Progenitor cell of endocrine pancreas (in vitro differentiated cells): ENCODE measurements at regions not wholly inside any gene's neighbourhood (a gene's known extent, or its start where the extent isn't known, plus 50 kb on each side); places are given as distances from the start of the nearest gene placed in this dataset.

Experiments used
- DNase-seq: peaks from one replicate; pipeline ENCODE4 v3.0.0; 2021; ENCODE audit warnings: low spot score; ENCODE audit not compliant: unreplicated experiment
- H3K27ac Mint-ChIP-seq: 2 replicates; pipeline ENCODE4 v1.8.0; 2021; ENCODE audit warnings: mild to moderate bottlenecking, moderate library complexity, mixed read lengths
- H3K27me3 Mint-ChIP-seq: 2 replicates; pipeline ENCODE4 v1.8.0; 2021; ENCODE audit warnings: mixed read lengths
- H3K36me3 Mint-ChIP-seq: 2 replicates; pipeline ENCODE4 v1.8.0; 2022; ENCODE audit warnings: mixed read lengths; ENCODE audit not compliant: insufficient read depth
- H3K4me1 Mint-ChIP-seq: 2 replicates; pipeline ENCODE4 v1.8.0; 2021; ENCODE audit warnings: low read depth, mixed read lengths
- H3K4me3 Mint-ChIP-seq: 2 replicates; pipeline ENCODE4 v1.8.0; 2021; ENCODE audit warnings: low read depth, mild to moderate bottlenecking, moderate library complexity, mixed read lengths
- H3K9me3 Mint-ChIP-seq: 2 replicates; pipeline ENCODE4 v1.8.0; 2021; ENCODE audit warnings: low read depth, mixed read lengths
- CTCF ChIP-seq: fragments of 200-600 bp; sonication (generic); IDR thresholded peaks from one replicate; pipeline ENCODE4 v1.5.0; 2021; ENCODE audit warnings: antibody characterized with exemption, mild to moderate bottlenecking; ENCODE audit not compliant: unreplicated experiment

GRCh38 chr1:229035748-229036082 lies 235.2 kb upstream of the RAB4A start:
- H3K9me3 Mint-ChIP-seq: peaks cover 5% of the 10 kb centered on the region
- H3K4me1 Mint-ChIP-seq: peaks cover 8% of the 10 kb centered on the region
- H3K36me3 Mint-ChIP-seq: no peaks in the 10 kb centered on the region
- H3K27ac Mint-ChIP-seq: no peak overlapping the region
- TF ChIP-seq CTCF: no peak
- peaks cover 11% of the 10 kb centered on the region for H3K27me3 Mint-ChIP-seq
- no peak overlapping the region for H3K4me3 Mint-ChIP-seq
- no peak for DNase-seq

DNA sequence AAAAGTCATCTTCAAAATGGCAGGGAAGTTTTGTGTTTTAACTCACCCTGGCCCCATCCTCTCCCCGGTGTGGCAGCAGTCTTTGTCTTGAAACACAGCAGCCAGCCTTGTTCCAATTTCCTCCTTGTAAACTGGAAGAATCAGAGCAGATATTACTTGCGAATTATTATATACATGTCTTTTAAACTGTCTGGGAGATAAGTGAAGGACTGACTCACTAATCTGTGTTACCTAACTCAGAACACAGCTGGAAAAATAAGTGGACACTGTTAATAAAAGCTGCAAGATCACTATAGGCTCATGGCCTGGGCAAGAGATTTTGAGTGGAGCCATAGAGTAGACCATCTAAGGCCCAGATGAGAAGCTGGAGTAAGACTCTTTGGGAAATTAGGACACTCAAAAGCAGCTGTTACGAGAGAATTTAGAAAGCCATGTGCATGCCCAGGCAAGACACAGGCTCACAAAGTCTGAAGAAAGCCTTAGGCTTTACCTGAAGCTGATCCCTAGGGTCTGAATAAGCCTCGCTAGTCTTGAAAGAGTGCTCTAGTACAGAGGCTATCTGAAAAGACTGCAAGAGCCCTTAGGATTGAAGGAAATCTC lies 233.0 kb upstream of the RAB4A start:
- Mint-ChIP-seq H3K36me3 (no peaks in the 10 kb centered on the region), H3K27me3 (peaks cover 6% of the 10 kb centered on the region), H3K4me1 (peaks cover 2% of the 10 kb centered on the region), H3K9me3 (peaks cover 5% of the 10 kb centered on the region), H3K4me3 (no peak overlapping the region), H3K27ac (no peak overlapping the region)
- TF ChIP-seq CTCF: no peak
- DNase-seq: no peak

DNA sequence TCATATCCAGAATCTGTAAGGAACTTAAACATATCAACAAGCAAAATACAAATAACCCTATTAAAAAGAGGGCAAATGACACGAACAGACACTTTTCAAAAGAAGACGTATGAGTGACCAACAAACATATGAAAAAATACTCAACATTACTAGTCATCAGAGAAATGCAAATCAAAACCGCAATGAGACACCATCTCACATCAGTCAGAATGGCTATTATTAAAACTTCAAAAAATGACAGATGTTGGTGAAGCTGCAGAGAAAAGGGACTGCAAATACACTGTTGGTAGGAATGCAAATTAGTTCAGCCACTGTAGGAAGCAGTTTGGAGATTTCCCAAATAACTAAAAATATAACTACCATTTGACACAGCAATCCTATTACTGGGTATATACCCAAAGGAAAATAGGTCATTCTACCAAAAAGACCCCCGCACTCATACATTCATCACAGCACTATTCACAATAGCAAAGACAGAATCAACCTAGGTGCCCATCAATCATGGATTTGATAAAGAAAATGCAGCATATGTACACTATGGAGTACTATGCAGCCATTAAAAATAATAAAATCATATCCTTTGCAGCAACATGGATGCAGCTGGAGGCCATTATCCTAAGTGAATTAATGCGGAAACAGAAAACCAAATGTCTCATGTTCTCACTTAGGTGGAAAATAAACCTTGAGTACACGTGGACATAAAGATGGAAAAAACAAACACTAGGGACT lies 230.1 kb upstream of the RAB4A start:
- no peak for DNase-seq
- Mint-ChIP-seq H3K4me3 (no peak overlapping the region), H3K27ac (no peak overlapping the region), H3K27me3 (peaks cover 4% of the 10 kb centered on the region), H3K4me1 (peaks cover 2% of the 10 kb centered on the region), H3K9me3 (peaks cover 5% of the 10 kb centered on the region), H3K36me3 (no peaks in the 10 kb centered on the region)
- TF ChIP-seq CTCF: no peak

- Mint-ChIP-seq H3K36me3 (no peaks in the 10 kb centered on the region), H3K9me3 (peaks cover 5% of the 10 kb centered on the region), H3K27me3 (peaks cover 7% of the 10 kb centered on the region), H3K4me3 (no peak overlapping the region), H3K4me1 (peaks cover 2% of the 10 kb centered on the region), H3K27ac (no peak overlapping the region)
- no peak for DNase-seq
- TF ChIP-seq CTCF: no peak
Measured at GRCh38 chr1:229041946-229042345, 229.0 kb upstream of the RAB4A start.

DNA sequence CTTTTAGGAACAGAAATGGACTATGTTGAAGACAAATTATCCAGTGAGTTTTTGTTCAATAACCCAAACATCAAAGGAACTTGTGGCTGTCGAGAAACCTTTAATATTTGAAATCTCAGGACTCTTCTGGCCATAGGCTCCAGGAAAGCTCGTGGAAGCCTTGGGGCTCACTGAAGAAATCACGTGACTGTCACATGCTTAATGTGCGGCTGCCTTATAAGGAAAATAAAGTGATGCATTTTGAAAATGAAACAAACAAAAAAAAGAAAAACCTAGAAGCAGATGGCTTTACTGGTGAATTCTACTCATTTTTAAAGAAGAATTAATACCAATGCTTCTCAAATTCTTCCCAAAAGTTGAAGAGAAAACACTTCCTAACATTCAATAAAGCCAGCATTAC lies 228.4 kb upstream of the RAB4A start:
- Mint-ChIP-seq H3K4me1 (peaks cover 2% of the 10 kb centered on the region), H3K27me3 (peaks cover 7% of the 10 kb centered on the region), H3K4me3 (no peak overlapping the region), H3K27ac (no peak overlapping the region), H3K36me3 (no peaks in the 10 kb centered on the region), H3K9me3 (peaks cover 5% of the 10 kb centered on the region)
- no peak for DNase-seq
- TF ChIP-seq CTCF: no peak
